OCI-LY7 (cell line): ENCODE measurements at regions not wholly inside any gene's neighbourhood (a gene's known extent, or its start where the extent isn't known, plus 50 kb on each side); places are given as distances from the start of the nearest gene placed in this dataset.

Source experiments
- BruUV-seq: library from RNA; stranded (reverse); fragments of 400-500 nt; replicated peaks from 2 replicates; lab custom pipeline; 2021; lab: Mats Ljungman, UMichigan
- CTCF ChIA-PET: fragments of 300-600 bp; sonication (Branson Sonifier 250); formaldehyde crosslinking; loops from one replicate; lab custom pipeline; 2022; ENCODE audit warnings: antibody characterized with exemption; ENCODE audit not compliant: unreplicated experiment; lab: Charles Lee
- POLR2A ChIA-PET: fragments of 300-600 bp; sonication (Branson Sonifier 250); formaldehyde crosslinking; loops from one replicate; lab custom pipeline; 2022; ENCODE audit warnings: antibody characterized with exemption; lab: Charles Lee
- DNase-seq: peaks from one replicate; pipeline ENCODE4 v3.0.0-alpha.2; 2015; ENCODE audit warnings: low spot score
- H2AFZ ChIP-seq: fragments of 200-600 bp; sonication (generic), shearing (Covaris generic); 2 replicates; pipeline ENCODE4 v1.6.1; 2014; ENCODE audit warnings: mild to moderate bottlenecking, antibody characterized with exemption, low read length, moderate library complexity
- H3K27ac ChIP-seq: fragments of 200-600 bp; sonication (generic); 2 replicates; pipeline ENCODE4 v1.5.1; 2014; ENCODE audit warnings: mixed run types, low read depth, mild to moderate bottlenecking, moderate library complexity, low read length, inconsistent platforms; ENCODE audit not compliant: poor library complexity, severe bottlenecking
- H3K36me3 ChIP-seq: fragments of 200-600 bp; sonication (generic); 2 replicates; pipeline ENCODE4 v1.6.1; 2014; ENCODE audit warnings: mild to moderate bottlenecking, antibody characterized with exemption, low read length, moderate library complexity, mixed read lengths; ENCODE audit not compliant: insufficient read depth
- H3K4me1 ChIP-seq: fragments of 200-600 bp; sonication (generic); 2 replicates; pipeline ENCODE4 v1.5.1; 2014; ENCODE audit warnings: mild to moderate bottlenecking, low read length; ENCODE audit not compliant: insufficient read depth, poor library complexity, severe bottlenecking
- H3K4me2 ChIP-seq: fragments of 200-600 bp; sonication (generic); 2 replicates; pipeline ENCODE4 v1.6.1; 2014; ENCODE audit warnings: mild to moderate bottlenecking, low read length
- H3K4me3 ChIP-seq: fragments of 200-600 bp; sonication (generic); 2 replicates; pipeline ENCODE4 v1.5.1; 2014; ENCODE audit warnings: mild to moderate bottlenecking, low read depth, low read length; ENCODE audit not compliant: poor library complexity, severe bottlenecking
- H3K79me2 ChIP-seq: fragments of 200-600 bp; sonication (generic); 2 replicates; pipeline ENCODE4 v1.6.1; 2016; ENCODE audit warnings: low read depth, mild to moderate bottlenecking, low read length, moderate library complexity, mixed read lengths; ENCODE audit not compliant: insufficient read depth
- H3K9me2 ChIP-seq: fragments of 200-600 bp; sonication (generic); 2 replicates; pipeline ENCODE4 v1.6.1; 2016; ENCODE audit warnings: mild to moderate bottlenecking, low read length, mixed read lengths; ENCODE audit not compliant: insufficient read depth
- H3K9me3 ChIP-seq: fragments of 200-600 bp; sonication (generic); 2 replicates; pipeline ENCODE4 v1.6.1; 2014; ENCODE audit warnings: mild to moderate bottlenecking, mixed run types, low read length, mixed read lengths
- H4K20me1 ChIP-seq: fragments of 200-600 bp; sonication (generic); 2 replicates; pipeline ENCODE4 v1.6.1; 2014; ENCODE audit warnings: mild to moderate bottlenecking, antibody characterized with exemption, low read length, moderate library complexity, mixed read lengths; ENCODE audit not compliant: insufficient read depth
- EZH2phosphoT487 ChIP-seq: fragments of 200-600 bp; sonication (generic); IDR thresholded peaks from 2 replicates; pipeline ENCODE4 v1.6.1; 2018; ENCODE audit warnings: low read depth, borderline replicate concordance, mild to moderate bottlenecking, mixed run types, antibody characterized with exemption, low read length, moderate library complexity, mixed read lengths
- intact Hi-C: fragments of 100-400 bp; cut with micrococcal nuclease; formaldehyde crosslinking; loops from one replicate; pipeline ENCODE4 v1.10.0; 2022; ENCODE audit not compliant: unreplicated experiment
- TF ChIP-seq, protein P1 (sequence below): fragments of 200-600 bp; sonication (generic); conservative IDR thresholded peaks from 2 replicates; pipeline ENCODE4 v1.5.1; 2014; ENCODE audit warnings: mild to moderate bottlenecking, antibody characterized with exemption, low read length, moderate library complexity, mixed read lengths

DNA sequence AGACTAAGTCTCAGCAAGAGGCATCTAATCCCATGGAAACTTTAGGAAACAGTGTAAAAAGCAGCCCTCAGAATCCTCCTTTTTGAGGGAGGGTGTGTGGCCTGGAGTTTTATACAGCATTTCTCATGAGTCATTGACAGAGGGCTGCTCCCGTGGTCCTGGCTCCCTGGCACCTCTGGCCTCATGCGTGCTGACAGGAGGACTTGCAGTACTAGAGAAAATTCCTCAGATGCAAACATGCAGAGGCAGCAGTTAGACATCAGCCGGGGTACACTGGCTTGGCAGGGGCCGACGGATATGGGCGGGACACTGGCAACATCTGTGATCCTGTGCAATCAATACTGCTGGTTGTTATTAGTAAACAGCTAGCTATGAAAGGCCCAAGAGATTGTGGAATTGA lies 925.1 kb upstream of the CELF2 start:
- Histone ChIP-seq H3K79me2 (no peaks in the 10 kb centered on the region), H2AFZ (no peak overlapping the region), H3K4me2 (no peak overlapping the region), H3K4me3 (no peak overlapping the region), H3K9me2 (no peaks in the 10 kb centered on the region), H3K27ac (no peak overlapping the region), H3K4me1 (no peaks in the 10 kb centered on the region), H3K9me3 (no peaks in the 10 kb centered on the region), H4K20me1 (no peaks in the 10 kb centered on the region; the same call in 1 of the 2 replicates), H3K36me3 (peaks cover 35% of the 10 kb centered on the region)
- intact Hi-C loops, result no loop called here
- TF ChIP-seq, protein P1, sequence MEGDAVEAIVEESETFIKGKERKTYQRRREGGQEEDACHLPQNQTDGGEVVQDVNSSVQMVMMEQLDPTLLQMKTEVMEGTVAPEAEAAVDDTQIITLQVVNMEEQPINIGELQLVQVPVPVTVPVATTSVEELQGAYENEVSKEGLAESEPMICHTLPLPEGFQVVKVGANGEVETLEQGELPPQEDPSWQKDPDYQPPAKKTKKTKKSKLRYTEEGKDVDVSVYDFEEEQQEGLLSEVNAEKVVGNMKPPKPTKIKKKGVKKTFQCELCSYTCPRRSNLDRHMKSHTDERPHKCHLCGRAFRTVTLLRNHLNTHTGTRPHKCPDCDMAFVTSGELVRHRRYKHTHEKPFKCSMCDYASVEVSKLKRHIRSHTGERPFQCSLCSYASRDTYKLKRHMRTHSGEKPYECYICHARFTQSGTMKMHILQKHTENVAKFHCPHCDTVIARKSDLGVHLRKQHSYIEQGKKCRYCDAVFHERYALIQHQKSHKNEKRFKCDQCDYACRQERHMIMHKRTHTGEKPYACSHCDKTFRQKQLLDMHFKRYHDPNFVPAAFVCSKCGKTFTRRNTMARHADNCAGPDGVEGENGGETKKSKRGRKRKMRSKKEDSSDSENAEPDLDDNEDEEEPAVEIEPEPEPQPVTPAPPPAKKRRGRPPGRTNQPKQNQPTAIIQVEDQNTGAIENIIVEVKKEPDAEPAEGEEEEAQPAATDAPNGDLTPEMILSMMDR, result no peak
- no peak for TF ChIP-seq EZH2phosphoT487
- ChIA-PET CTCF (no interaction called here), POLR2A (interaction anchor here (0.9 to 1.2 kb wide), 2 partner anchors 12 to 19 kb away, joined by 3 read pairs; no protein-coding TSS in a partner anchor)
- no TSS peak for BruUV-seq
- DNase-seq, result no peak

DNA sequence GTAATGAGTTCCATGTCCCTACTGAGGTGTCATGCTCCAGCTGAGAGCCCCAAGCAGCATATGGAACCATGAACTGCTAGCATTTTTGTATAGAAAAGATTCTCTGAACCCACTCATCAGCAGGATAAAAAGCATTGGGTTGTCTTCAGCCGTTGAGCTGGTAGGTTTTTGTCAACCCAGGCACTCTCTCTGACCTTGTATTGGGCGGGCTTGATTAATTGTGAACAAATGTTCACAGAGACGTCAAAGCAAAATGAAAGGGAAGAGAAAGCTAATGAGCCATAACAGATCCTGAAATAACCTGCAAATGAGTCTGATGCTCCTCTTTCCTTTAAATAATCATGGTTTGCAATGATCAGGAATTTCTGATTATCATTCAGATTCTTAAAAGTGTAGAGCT lies 924.7 kb upstream of the CELF2 start:
- no TSS peak for BruUV-seq
- no peaks in the 10 kb centered on the region for H3K9me3 ChIP-seq
- no peak overlapping the region for H2AFZ ChIP-seq
- H3K36me3 ChIP-seq, result peaks cover 35% of the 10 kb centered on the region
- no peak overlapping the region for H3K4me3 ChIP-seq
- no peaks in the 10 kb centered on the region for H3K9me2 ChIP-seq
- no peak overlapping the region for H3K4me2 ChIP-seq
- TF ChIP-seq, protein P1, result no peak
- DNase-seq, result no peak
- no peak overlapping the region for H3K27ac ChIP-seq
- no peaks in the 10 kb centered on the region for H3K4me1 ChIP-seq
- H3K79me2 ChIP-seq, result no peaks in the 10 kb centered on the region
- H4K20me1 ChIP-seq, result no peaks in the 10 kb centered on the region; the same call in 1 of the 2 replicates
- ChIA-PET CTCF (no interaction called here), POLR2A (interaction anchor here (0.8 to 1.2 kb wide), 3 partner anchors 11 to 34 kb away, joined by 3 read pairs; no protein-coding TSS in a partner anchor)
- intact Hi-C loops, result no loop called here

DNA sequence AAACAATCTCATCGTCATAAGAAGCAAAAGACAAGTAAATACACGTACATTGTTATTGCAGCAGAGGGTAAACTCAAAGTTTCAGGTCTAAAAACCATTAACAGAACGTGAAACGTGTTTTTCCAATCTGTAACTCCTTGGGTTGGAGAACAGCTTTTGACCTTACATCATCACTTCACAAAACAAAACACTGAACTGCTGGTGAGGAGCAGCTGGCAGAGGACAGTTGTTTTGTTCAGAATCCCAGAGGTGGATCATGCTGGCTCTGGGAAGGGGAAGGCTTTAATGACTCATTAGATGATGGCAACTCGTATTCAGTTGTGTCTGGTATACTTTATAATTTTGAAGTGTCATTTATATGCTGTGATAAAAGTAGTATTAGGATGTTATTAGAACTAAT lies 923.0 kb upstream of the CELF2 start:
- H3K4me3 ChIP-seq, result no peak overlapping the region
- H3K9me3 ChIP-seq, result no peaks in the 10 kb centered on the region
- TF ChIP-seq, protein P1, result no peak
- no peak for TF ChIP-seq EZH2phosphoT487
- H3K4me1 ChIP-seq, result no peaks in the 10 kb centered on the region
- H3K79me2 ChIP-seq, result no peaks in the 10 kb centered on the region
- intact Hi-C loops, result no loop called here
- H3K27ac ChIP-seq, result no peak overlapping the region
- H3K9me2 ChIP-seq, result no peaks in the 10 kb centered on the region
- ChIA-PET POLR2A (no interaction called here), CTCF (no interaction called here)
- H3K4me2 ChIP-seq, result no peak overlapping the region
- no peak for DNase-seq
- no TSS peak for BruUV-seq
- no peak overlapping the region for H2AFZ ChIP-seq
- peaks cover 38% of the 10 kb centered on the region for H3K36me3 ChIP-seq
- no peaks in the 10 kb centered on the region for H4K20me1 ChIP-seq
